ENCODE measurements at regions not wholly inside any gene's neighbourhood (a gene's known extent, or its start where the extent isn't known, plus 50 kb on each side); places are given as distances from the start of the nearest gene placed in this dataset.

GRCh38 chr2:16255120-16255519 is 314.8 kb downstream of the MYCN start:
- Histone ChIP-seq H3K27me3 (no peaks in the 10 kb centered on the region), H3K4me1 (no peaks in the 10 kb centered on the region), H3K36me3 (ENCODE audit: low read depth, missing control alignments) (no peaks in the 10 kb centered on the region), H3K27ac (no peak overlapping the region), H3K4me3 (no peak overlapping the region), H3K9me3 (no peaks in the 10 kb centered on the region)
- WGBS, 2 donors: 95 to 96% methylated on average over 4 of the region's 4 CpGs
- intact Hi-C loops (cut with DNase I; ENCODE audit: low total_unique reads): no loop called here
- DNase-seq: no peak
- no peak for TF ChIP-seq POLR2A (IDR thresholded peaks at IDR 0.05)
- TF ChIP-seq, protein P1, sequence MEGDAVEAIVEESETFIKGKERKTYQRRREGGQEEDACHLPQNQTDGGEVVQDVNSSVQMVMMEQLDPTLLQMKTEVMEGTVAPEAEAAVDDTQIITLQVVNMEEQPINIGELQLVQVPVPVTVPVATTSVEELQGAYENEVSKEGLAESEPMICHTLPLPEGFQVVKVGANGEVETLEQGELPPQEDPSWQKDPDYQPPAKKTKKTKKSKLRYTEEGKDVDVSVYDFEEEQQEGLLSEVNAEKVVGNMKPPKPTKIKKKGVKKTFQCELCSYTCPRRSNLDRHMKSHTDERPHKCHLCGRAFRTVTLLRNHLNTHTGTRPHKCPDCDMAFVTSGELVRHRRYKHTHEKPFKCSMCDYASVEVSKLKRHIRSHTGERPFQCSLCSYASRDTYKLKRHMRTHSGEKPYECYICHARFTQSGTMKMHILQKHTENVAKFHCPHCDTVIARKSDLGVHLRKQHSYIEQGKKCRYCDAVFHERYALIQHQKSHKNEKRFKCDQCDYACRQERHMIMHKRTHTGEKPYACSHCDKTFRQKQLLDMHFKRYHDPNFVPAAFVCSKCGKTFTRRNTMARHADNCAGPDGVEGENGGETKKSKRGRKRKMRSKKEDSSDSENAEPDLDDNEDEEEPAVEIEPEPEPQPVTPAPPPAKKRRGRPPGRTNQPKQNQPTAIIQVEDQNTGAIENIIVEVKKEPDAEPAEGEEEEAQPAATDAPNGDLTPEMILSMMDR (IDR thresholded peaks at IDR 0.05): no peak

DNA sequence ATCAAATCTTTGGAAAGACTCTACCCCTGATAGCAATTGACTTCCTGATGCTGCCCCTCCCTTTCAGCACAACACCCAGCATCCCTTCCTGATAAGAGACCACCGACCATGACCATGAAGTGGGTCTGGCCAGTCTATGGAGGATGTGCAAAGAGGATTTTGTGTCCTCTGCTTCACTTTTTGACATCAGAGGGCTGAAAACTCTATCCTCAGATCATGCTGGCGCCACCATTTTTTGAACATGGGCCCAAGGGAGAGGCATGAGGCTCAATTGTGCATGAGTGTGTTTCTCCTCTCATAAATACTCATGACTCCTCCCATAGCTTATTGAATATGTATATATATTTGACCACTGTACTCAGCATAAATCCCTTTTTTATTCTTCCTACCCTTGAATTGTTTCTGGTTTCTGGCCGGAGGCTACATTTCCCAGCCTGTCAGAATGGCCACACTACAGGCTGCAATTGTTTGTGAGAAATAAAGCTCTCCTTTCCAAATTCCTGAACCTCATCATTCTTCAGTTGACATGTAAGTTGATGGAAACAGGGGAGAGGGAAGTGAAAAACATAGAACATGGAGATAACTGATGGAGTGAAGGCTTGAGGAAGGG is 314.1 kb downstream of the MYCN start:
- no peak for DNase-seq
- Histone ChIP-seq H3K4me1 (no peaks in the 10 kb centered on the region), H3K9me3 (no peaks in the 10 kb centered on the region), H3K36me3 (ENCODE audit: low read depth, missing control alignments) (no peaks in the 10 kb centered on the region), H3K4me3 (no peak overlapping the region), H3K27me3 (no peaks in the 10 kb centered on the region), H3K27ac (no peak overlapping the region)
- WGBS, 2 donors: 93% methylated on average over 3 of the region's 3 CpGs
- TF ChIP-seq POLR2A (IDR thresholded peaks at IDR 0.05): no peak
- TF ChIP-seq, protein P1 (IDR thresholded peaks at IDR 0.05): no peak
- intact Hi-C loops (cut with DNase I; ENCODE audit: low total_unique reads): no loop called here

- Histone ChIP-seq H3K4me3 (no peak overlapping the region), H3K36me3 (ENCODE audit: low read depth, missing control alignments) (no peaks in the 10 kb centered on the region), H3K4me1 (no peaks in the 10 kb centered on the region), H3K27me3 (no peaks in the 10 kb centered on the region), H3K27ac (no peak overlapping the region), H3K9me3 (no peaks in the 10 kb centered on the region)
- no peak for DNase-seq
- WGBS, 2 donors: 95 to 100% methylated on average over 3 of the region's 3 CpGs
- TF ChIP-seq, protein P1 (IDR thresholded peaks at IDR 0.05): no peak
- no peak for TF ChIP-seq POLR2A (IDR thresholded peaks at IDR 0.05)
- intact Hi-C loops (cut with DNase I; ENCODE audit: low total_unique reads): no loop called here
These were observed 312.9 kb downstream of the MYCN start for GRCh38 chr2:16253291-16253690.

DNA sequence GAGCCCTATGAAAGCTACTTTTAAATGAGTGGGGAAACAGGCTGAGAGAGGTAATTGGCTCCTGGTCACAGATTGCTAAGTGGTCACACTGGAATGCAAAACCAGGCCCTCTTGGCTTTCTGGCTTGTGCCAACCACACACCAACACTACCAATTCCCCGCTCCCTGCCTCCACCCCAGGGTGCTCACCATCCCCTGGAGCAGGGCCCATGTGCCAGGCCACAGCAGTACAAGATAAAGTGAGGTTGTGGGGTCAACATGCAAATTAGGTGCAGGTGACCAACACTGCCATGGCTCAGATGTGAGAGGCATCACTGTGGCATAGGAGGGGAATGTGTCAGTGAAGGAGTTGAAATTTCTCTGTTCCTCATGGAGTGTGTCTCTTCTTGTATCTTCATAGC is 312.5 kb downstream of the MYCN start:
- intact Hi-C loops (cut with DNase I; ENCODE audit: low total_unique reads): no loop called here
- TF ChIP-seq POLR2A (IDR thresholded peaks at IDR 0.05): no peak
- TF ChIP-seq, protein P1 (IDR thresholded peaks at IDR 0.05): no peak
- Histone ChIP-seq H3K4me3 (no peak overlapping the region), H3K36me3 (ENCODE audit: low read depth, missing control alignments) (no peaks in the 10 kb centered on the region), H3K27ac (no peak overlapping the region), H3K9me3 (no peaks in the 10 kb centered on the region), H3K27me3 (no peaks in the 10 kb centered on the region), H3K4me1 (no peaks in the 10 kb centered on the region)
- 91 to 100% methylated on average over 1 of the region's 1 CpG for WGBS, 2 donors
- no peak for DNase-seq

GRCh38 chr2:16252251-16252650 is 311.9 kb downstream of the MYCN start:
- no peak for DNase-seq
- Histone ChIP-seq H3K4me1 (no peaks in the 10 kb centered on the region), H3K36me3 (ENCODE audit: low read depth, missing control alignments) (no peaks in the 10 kb centered on the region), H3K27me3 (no peaks in the 10 kb centered on the region), H3K4me3 (no peak overlapping the region), H3K9me3 (no peaks in the 10 kb centered on the region), H3K27ac (no peak overlapping the region)
- intact Hi-C loops (cut with DNase I; ENCODE audit: low total_unique reads): no loop called here
- TF ChIP-seq, protein P1 (IDR thresholded peaks at IDR 0.05): no peak
- TF ChIP-seq POLR2A (IDR thresholded peaks at IDR 0.05): no peak
- WGBS, 2 donors: 72 to 76% methylated on average over 9 of the region's 9 CpGs
